Mesodermal cell (in vitro differentiated cells): ENCODE measurements at regions not wholly inside any gene's neighbourhood (a gene's known extent, or its start where the extent isn't known, plus 50 kb on each side); places are given as distances from the start of the nearest gene placed in this dataset.

Source experiments
- H3K27ac ChIP-seq: 2 replicates; pipeline ENCODE4 v1.7.0; 2013; ENCODE audit warnings: mild to moderate bottlenecking, low read depth, low read length, moderate library complexity; ENCODE audit not compliant: severe bottlenecking
- H3K36me3 ChIP-seq: 2 replicates; pipeline ENCODE4 v1.7.1; 2013; ENCODE audit warnings: mild to moderate bottlenecking, low read length, moderate library complexity; ENCODE audit not compliant: control insufficient read depth, insufficient read depth
- H3K4me1 ChIP-seq: one replicate; pipeline ENCODE4 v1.7.1; 2013; ENCODE audit warnings: mild to moderate bottlenecking, low read length; ENCODE audit not compliant: insufficient read depth, control insufficient read depth, poor library complexity, severe bottlenecking
- H3K4me3 ChIP-seq: 2 replicates; pipeline ENCODE4 v1.7.0; 2013; ENCODE audit warnings: low read length, control low read depth, mild to moderate bottlenecking; ENCODE audit not compliant: insufficient read depth, poor library complexity, severe bottlenecking; ENCODE audit errors: extremely low read depth
- H3K9me3 ChIP-seq: 2 replicates; pipeline ENCODE4 v1.7.1; 2013; ENCODE audit warnings: mild to moderate bottlenecking, low read length, moderate library complexity; ENCODE audit not compliant: control insufficient read depth
- WGBS, 2 experiments: methylation state at CpG; one replicate each; pipeline ENCODE4 v1.1.5; 2013; ENCODE audit warnings: missing lambda C conversion rate in 2 of 2; ENCODE audit not compliant: insufficient coverage in 2 of 2; 5-methylcytosine and 5-hydroxymethylcytosine counted together

- no peak overlapping the region for H3K4me3 ChIP-seq
- no peak overlapping the region for H3K27ac ChIP-seq
- no peaks in the 10 kb centered on the region for H3K9me3 ChIP-seq
- peaks cover 3% of the 10 kb centered on the region for H3K4me1 ChIP-seq
- 85 to 98% methylated on average over 4 to 5 of the region's 5 CpGs for WGBS, 2 experiments
- H3K36me3 ChIP-seq, result no peaks in the 10 kb centered on the region
Measured at GRCh38 chr11:135037828-135038227, 625.8 kb upstream of the B3GAT1 start.

- 80 to 88% methylated on average over 13 to 14 of the region's 19 CpGs for WGBS, 2 experiments
- Histone ChIP-seq H3K4me3 (no peak overlapping the region), H3K27ac (no peak overlapping the region), H3K4me1 (peaks cover 3% of the 10 kb centered on the region), H3K36me3 (no peaks in the 10 kb centered on the region), H3K9me3 (no peaks in the 10 kb centered on the region)
Measured at GRCh38 chr11:135036488-135037297, 624.7 kb upstream of the B3GAT1 start.

GRCh38 chr11:135035282-135035681, 623.2 kb upstream of the B3GAT1 start:
- H3K36me3 ChIP-seq, result no peaks in the 10 kb centered on the region
- no peaks in the 10 kb centered on the region for H3K9me3 ChIP-seq
- H3K27ac ChIP-seq, result no peak overlapping the region
- 85 to 90% methylated on average over 3 of the region's 3 CpGs for WGBS, 2 experiments
- H3K4me1 ChIP-seq, result peaks cover 3% of the 10 kb centered on the region
- no peak overlapping the region for H3K4me3 ChIP-seq

DNA sequence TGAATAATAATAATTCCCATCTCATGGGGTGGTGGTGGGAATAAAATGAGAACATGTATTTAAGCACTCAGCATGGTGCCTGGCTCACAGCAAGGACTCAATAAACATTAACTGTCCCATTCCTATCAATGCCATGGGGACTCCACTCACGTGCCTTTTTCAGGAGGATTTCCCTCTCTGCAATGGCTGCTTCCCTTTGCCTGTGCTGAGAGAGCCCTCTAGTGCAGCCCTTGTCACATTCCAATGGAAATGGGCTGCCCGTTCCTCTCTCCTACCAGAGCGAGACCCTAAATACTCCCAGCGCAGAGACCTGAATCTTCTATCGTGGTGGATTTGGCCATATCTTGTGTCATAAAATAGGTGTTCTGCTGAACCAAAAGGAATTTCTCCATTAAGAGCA, 621.5 kb upstream of the B3GAT1 start:
- peaks cover 3% of the 10 kb centered on the region for H3K4me1 ChIP-seq
- H3K9me3 ChIP-seq, result no peaks in the 10 kb centered on the region
- WGBS, 2 experiments, result 0% methylated on average over 1 to 2 of the region's 5 CpGs
- no peak overlapping the region for H3K4me3 ChIP-seq
- no peaks in the 10 kb centered on the region for H3K36me3 ChIP-seq
- no peak overlapping the region for H3K27ac ChIP-seq

- 95 to 100% methylated on average over 4 to 6 of the region's 8 CpGs for WGBS, 2 experiments
- Histone ChIP-seq H3K36me3 (no peaks in the 10 kb centered on the region), H3K27ac (no peak overlapping the region)
Measured at GRCh38 chr11:135031205-135031989, 619.4 kb upstream of the B3GAT1 start.

GRCh38 chr11:135027461-135027860, 615.4 kb upstream of the B3GAT1 start:
- WGBS, 2 experiments, result no CpG with 5 or more reads among the region's 5 CpGs

More at GRCh38 chr11:135031205-135031989, 619.4 kb upstream of the B3GAT1 start:
- H3K4me1 ChIP-seq, result no peaks in the 10 kb centered on the region
- H3K4me3 ChIP-seq, result no peak overlapping the region
- H3K9me3 ChIP-seq, result no peaks in the 10 kb centered on the region

DNA sequence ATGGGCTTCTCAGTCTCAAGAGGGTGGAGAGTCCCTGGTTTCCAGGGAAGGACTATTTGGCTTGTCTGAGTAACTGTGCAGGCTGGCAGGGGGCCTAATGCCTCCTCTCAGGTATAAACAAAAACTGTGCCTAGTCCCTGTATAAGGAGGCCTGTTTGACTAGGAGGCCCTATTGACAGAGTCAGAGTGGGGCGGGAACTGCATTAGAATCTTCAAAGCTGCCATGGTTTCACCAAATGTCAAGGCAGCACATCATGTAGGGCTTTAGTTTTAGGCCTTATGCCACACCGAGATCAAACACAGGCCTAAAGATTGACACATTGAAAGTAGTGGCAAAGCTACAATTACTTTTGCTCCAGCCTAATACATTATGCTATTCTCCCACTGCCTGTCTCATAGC, 611.5 kb upstream of the B3GAT1 start:
- Histone ChIP-seq H3K27ac (no peak overlapping the region), H3K9me3 (no peaks in the 10 kb centered on the region), H3K36me3 (no peaks in the 10 kb centered on the region), H3K4me3 (no peak overlapping the region), H3K4me1 (no peaks in the 10 kb centered on the region)
- WGBS, 2 experiments, result 77 to 100% methylated on average over 2 of the region's 2 CpGs

More at GRCh38 chr11:135027461-135027860, 615.4 kb upstream of the B3GAT1 start:
- Histone ChIP-seq H3K27ac (no peak overlapping the region), H3K9me3 (no peaks in the 10 kb centered on the region), H3K4me1 (no peaks in the 10 kb centered on the region), H3K36me3 (no peaks in the 10 kb centered on the region), H3K4me3 (no peak overlapping the region)

GRCh38 chr11:135022454-135022853, 610.4 kb upstream of the B3GAT1 start:
- Histone ChIP-seq H3K9me3 (no peaks in the 10 kb centered on the region), H3K36me3 (no peaks in the 10 kb centered on the region), H3K4me3 (no peak overlapping the region), H3K4me1 (no peaks in the 10 kb centered on the region), H3K27ac (no peak overlapping the region)
- WGBS, 2 experiments, result 70% methylated on average over 2 of the region's 4 CpGs; no CpG with 5 or more reads in 1 of the 2 experiments

- no peaks in the 10 kb centered on the region for H3K4me1 ChIP-seq
- 44 to 70% methylated on average over 1 to 2 of the region's 4 CpGs for WGBS, 2 experiments
- H3K27ac ChIP-seq, result no peak overlapping the region
- no peaks in the 10 kb centered on the region for H3K36me3 ChIP-seq
- H3K9me3 ChIP-seq, result no peaks in the 10 kb centered on the region
- no peak overlapping the region for H3K4me3 ChIP-seq
Measured at GRCh38 chr11:135019899-135020298, 607.9 kb upstream of the B3GAT1 start.

DNA sequence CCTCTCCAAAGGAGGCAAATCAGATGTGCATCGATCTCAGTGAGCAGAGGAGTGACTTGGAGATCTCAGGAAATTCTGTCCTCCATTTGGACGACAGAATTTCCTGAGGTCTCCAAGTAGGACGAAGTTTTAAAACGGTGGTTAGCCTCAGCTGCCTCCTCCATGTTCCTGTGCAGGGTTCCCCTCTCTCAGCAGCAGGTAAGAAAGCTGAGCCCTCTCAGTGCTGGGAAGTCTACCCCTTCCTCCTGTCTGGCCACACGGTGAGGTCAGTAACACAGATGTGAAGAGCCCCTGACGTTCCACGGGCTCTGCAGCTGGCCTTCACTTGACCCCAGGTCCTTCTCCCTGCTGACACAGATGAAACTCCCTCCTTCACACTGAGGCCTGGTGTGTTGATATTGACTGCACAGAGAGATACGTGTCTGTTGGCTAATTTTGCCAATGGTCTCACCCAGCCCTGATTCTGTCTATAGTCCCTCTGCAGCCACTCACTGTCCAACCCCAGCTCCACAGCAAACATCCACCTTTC, 607.4 kb upstream of the B3GAT1 start:
- no peaks in the 10 kb centered on the region for H3K36me3 ChIP-seq
- H3K9me3 ChIP-seq, result no peaks in the 10 kb centered on the region
- 78 to 91% methylated on average over 5 of the region's 8 CpGs for WGBS, 2 experiments
- no peak overlapping the region for H3K27ac ChIP-seq
- H3K4me1 ChIP-seq, result no peaks in the 10 kb centered on the region
- H3K4me3 ChIP-seq, result no peak overlapping the region
